ENCODE measurements at regions not wholly inside any gene's neighbourhood (a gene's known extent, or its start where the extent isn't known, plus 50 kb on each side); places are given as distances from the start of the nearest gene placed in this dataset.
"Not testable (repeated sequence)": the region's sequence is repeated elsewhere in the genome, so short reads cannot be mapped to it uniquely, and the experiment has no call there.

GRCh38 chr16:88232401-88233258 is 150.1 kb upstream of the ZNF469 start:
- not testable (repeated sequence) for H3K4me3 ChIP-seq; H3K4me1 ChIP-seq; H3K27me3 ChIP-seq; DNase-seq (ENCODE audit: low spot score in 2 of 2); H3K9me3 ChIP-seq; H3K36me3 ChIP-seq
- peak overlapping the region in 1 of 4 donors; percentile 34 for H3K27ac ChIP-seq
- 55 to 57% methylated on average over 22 to 25 of the region's 31 CpGs for WGBS, 2 donors

- not testable (repeated sequence) for H3K36me3 ChIP-seq; H3K9me3 ChIP-seq; H3K4me3 ChIP-seq; DNase-seq (ENCODE audit: low spot score in 2 of 2); H3K27me3 ChIP-seq
- Histone ChIP-seq H3K27ac (peak overlapping the region in 2 of 4 donors; percentile 5 to 8), H3K4me1 (peaks cover 0 to 16% (median 4%) of the 10 kb centered on the region in 4 donors)
- WGBS, 2 donors, result 43 to 74% methylated on average over 9 to 20 of the region's 23 CpGs
Observed at GRCh38 chr16:88233621-88234420, 148.9 kb upstream of the ZNF469 start.

- not testable (repeated sequence) for DNase-seq (ENCODE audit: low spot score in 2 of 2); H3K9me3 ChIP-seq; H3K4me3 ChIP-seq; H3K36me3 ChIP-seq; H3K27me3 ChIP-seq
- 59 to 69% methylated on average over 21 to 29 of the region's 46 CpGs for WGBS, 2 donors
- H3K27ac ChIP-seq, result peak overlapping the region in 2 of 4 donors; percentile 52 to 60
- peaks cover 0 to 16% (median 4%) of the 10 kb centered on the region in 4 donors for H3K4me1 ChIP-seq
Observed at GRCh38 chr16:88234421-88235271, 148.1 kb upstream of the ZNF469 start.

- not testable (repeated sequence) for H3K4me3 ChIP-seq; H3K27ac ChIP-seq; H3K27me3 ChIP-seq; DNase-seq (ENCODE audit: low spot score in 2 of 2); H3K36me3 ChIP-seq; H3K9me3 ChIP-seq
- peaks cover 0 to 16% (median 4%) of the 10 kb centered on the region in 4 donors for H3K4me1 ChIP-seq
- 89 to 97% methylated on average over 6 of the region's 6 CpGs for WGBS, 2 donors
Observed at GRCh38 chr16:88235691-88236090, 147.1 kb upstream of the ZNF469 start.

- not testable (repeated sequence) for H3K36me3 ChIP-seq; H3K9me3 ChIP-seq; H3K27me3 ChIP-seq; H3K4me3 ChIP-seq; DNase-seq (ENCODE audit: low spot score in 2 of 2)
- Histone ChIP-seq H3K4me1 (peaks cover 0 to 16% (median 4%) of the 10 kb centered on the region in 4 donors), H3K27ac (peak overlapping the region in 1 of 4 donors; percentile 28)
- 70 to 71% methylated on average over 7 to 9 of the region's 9 CpGs for WGBS, 2 donors
Observed at GRCh38 chr16:88236229-88236628, 146.5 kb upstream of the ZNF469 start.

GRCh38 chr16:88237314-88237713 is 145.4 kb upstream of the ZNF469 start:
- not testable (repeated sequence) for H3K27ac ChIP-seq
- peaks cover 0 to 17% (median 4%) of the 10 kb centered on the region in 4 donors for H3K4me1 ChIP-seq
- WGBS, 2 donors, result 63 to 98% methylated on average over 3 to 5 of the region's 9 CpGs

GRCh38 chr16:88237761-88238415 is 144.9 kb upstream of the ZNF469 start:
- not testable (repeated sequence) for H3K4me3 ChIP-seq; H3K9me3 ChIP-seq; H3K27me3 ChIP-seq; DNase-seq (ENCODE audit: low spot score in 2 of 2); H3K36me3 ChIP-seq
- Histone ChIP-seq H3K27ac (peak overlapping the region in 1 of 4 donors; percentile 65), H3K4me1 (peaks cover 0 to 18% (median 4%) of the 10 kb centered on the region in 4 donors)
- 58 to 74% methylated on average over 8 to 10 of the region's 10 CpGs for WGBS, 2 donors

More at GRCh38 chr16:88237314-88237713, 145.4 kb upstream of the ZNF469 start:
- H3K36me3 ChIP-seq; DNase-seq (ENCODE audit: low spot score in 2 of 2); H3K9me3 ChIP-seq; H3K4me3 ChIP-seq; H3K27me3 ChIP-seq: not testable (repeated sequence)

GRCh38 chr16:88238732-88239274 is 144.0 kb upstream of the ZNF469 start:
- H3K27me3 ChIP-seq, H3K4me3 ChIP-seq, H3K9me3 ChIP-seq, H3K36me3 ChIP-seq: not testable (repeated sequence)
- peak; percentile 76 to 94 for DNase-seq (ENCODE audit: low spot score in 2 of 2)
- 29 to 40% methylated on average over 5 to 6 of the region's 8 CpGs for WGBS, 2 donors
- Histone ChIP-seq H3K27ac (peak overlapping the region in 2 of 4 donors; percentile 59 to 66), H3K4me1 (peaks cover 0 to 18% (median 4%) of the 10 kb centered on the region in 4 donors)
- TF ChIP-seq EP300 (IDR thresholded peaks at IDR 0.05), result peak in 1 of 2 donors; percentile 38

- H3K27me3 ChIP-seq; H3K36me3 ChIP-seq; DNase-seq (ENCODE audit: low spot score in 2 of 2); H3K9me3 ChIP-seq; H3K4me3 ChIP-seq: not testable (repeated sequence)
- Histone ChIP-seq H3K4me1 (peaks cover 0 to 18% (median 4%) of the 10 kb centered on the region in 4 donors), H3K27ac (peak overlapping the region in 1 of 4 donors; percentile 60)
- WGBS, 2 donors, result 24 to 38% methylated on average over 8 of the region's 8 CpGs
Observed at GRCh38 chr16:88240118-88240517, 142.6 kb upstream of the ZNF469 start.

- peaks cover 0 to 18% (median 4%) of the 10 kb centered on the region in 4 donors for H3K4me1 ChIP-seq
- WGBS, 2 donors, result 40 to 60% methylated on average over 8 to 9 of the region's 11 CpGs
- not testable (repeated sequence) for H3K9me3 ChIP-seq; DNase-seq (ENCODE audit: low spot score in 2 of 2); H3K4me3 ChIP-seq; H3K36me3 ChIP-seq; H3K27me3 ChIP-seq
- peak overlapping the region in 2 of 4 donors; percentile 31 to 60 for H3K27ac ChIP-seq
Observed at GRCh38 chr16:88240776-88241175, 142.0 kb upstream of the ZNF469 start.

- Histone ChIP-seq H3K27ac (peak overlapping the region in 1 of 4 donors; percentile 31), H3K4me1 (peaks cover 0 to 18% (median 4%) of the 10 kb centered on the region in 4 donors)
- H3K9me3 ChIP-seq; H3K36me3 ChIP-seq; H3K27me3 ChIP-seq; H3K4me3 ChIP-seq; DNase-seq (ENCODE audit: low spot score in 2 of 2): not testable (repeated sequence)
- WGBS, 2 donors, result 84 to 88% methylated on average over 11 to 15 of the region's 19 CpGs
Observed at GRCh38 chr16:88241404-88242311, 141.1 kb upstream of the ZNF469 start.
